IMR-90 (cell line): ENCODE measurements at regions not wholly inside any gene's neighbourhood (a gene's known extent, or its start where the extent isn't known, plus 50 kb on each side); places are given as distances from the start of the nearest gene placed in this dataset.

Source experiments
- BHLHE40 ChIP-seq: fragments of 150-350 bp; IDR thresholded peaks from 2 replicates; pipeline ENCODE4 v1.6.1; 2016; ENCODE audit warnings: mild to moderate bottlenecking, low read depth, low read length
- CEBPB ChIP-seq: IDR thresholded peaks from 2 replicates; pipeline ENCODE4 v1.6.1; 2012; ENCODE audit warnings: low read depth, low read length, improper control_type of control experiment
- CTCF ChIP-seq: conservative IDR thresholded peaks from 2 replicates; pipeline ENCODE4 v1.5.1; 2012; ENCODE audit warnings: mild to moderate bottlenecking, low read depth, low read length, improper control_type of control experiment
- FOS ChIP-seq: fragments of 150-350 bp; IDR thresholded peaks from 2 replicates; pipeline ENCODE4 v1.6.1; 2016; ENCODE audit warnings: low read depth, low read length
- MAFK ChIP-seq: IDR thresholded peaks from 2 replicates; pipeline ENCODE4 v1.6.1; 2012; ENCODE audit warnings: low read depth, low read length, improper control_type of control experiment
- MXI1 ChIP-seq: IDR thresholded peaks from 2 replicates; pipeline ENCODE4 v1.6.1; 2012; ENCODE audit warnings: low read depth, mild to moderate bottlenecking, low read length, moderate library complexity, borderline replicate concordance
- POLR2A ChIP-seq: IDR thresholded peaks from 2 replicates; pipeline ENCODE4 v1.6.1; 2012; ENCODE audit warnings: mild to moderate bottlenecking, low read depth, low read length
- RAD21 ChIP-seq: IDR thresholded peaks from 2 replicates; pipeline ENCODE4 v1.6.1; 2012; ENCODE audit warnings: low read length, improper control_type of control experiment
- RCOR1 ChIP-seq: IDR thresholded peaks from 2 replicates; pipeline ENCODE4 v1.6.1; 2012; ENCODE audit warnings: mild to moderate bottlenecking, low read length, improper control_type of control experiment; ENCODE audit not compliant: insufficient replicate concordance
- RFX5 ChIP-seq: IDR thresholded peaks from 2 replicates; pipeline ENCODE4 v1.8.0; 2012; ENCODE audit warnings: low read depth, mild to moderate bottlenecking, low read length, moderate library complexity
- SMC3 ChIP-seq: fragments of 150-350 bp; IDR thresholded peaks from 2 replicates; pipeline ENCODE4 v1.6.1; 2016; ENCODE audit warnings: low read depth, mild to moderate bottlenecking, antibody characterized with exemption, low read length, moderate library complexity
- USF2 ChIP-seq: fragments of 150-350 bp; IDR thresholded peaks from 2 replicates; pipeline ENCODE4 v1.6.1; 2017; ENCODE audit warnings: mild to moderate bottlenecking, antibody characterized with exemption, low read length, low read depth

DNA sequence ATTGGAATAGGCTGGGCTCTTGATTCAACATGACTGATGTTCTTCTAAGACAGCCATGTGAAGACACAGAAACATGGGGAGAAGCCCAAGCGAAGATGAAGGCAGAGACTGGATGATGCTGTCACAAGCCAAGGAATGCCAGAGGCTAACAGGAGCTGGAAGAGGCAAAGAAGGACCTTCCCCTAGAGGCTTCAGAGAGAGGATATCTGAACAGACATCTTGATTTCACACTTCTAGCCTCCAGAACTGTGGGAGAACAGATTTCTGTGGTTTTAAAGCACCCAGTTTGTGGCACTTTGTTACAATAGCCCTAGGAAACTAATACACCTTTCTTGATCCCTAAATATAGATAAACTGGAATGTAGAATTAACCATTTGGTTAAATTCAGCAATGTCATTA is 127.0 kb downstream of the EDN1 start:
- no peak for TF ChIP-seq CTCF
- no peak for TF ChIP-seq POLR2A
- TF ChIP-seq RCOR1, result no peak
- TF ChIP-seq CEBPB, result no peak
- TF ChIP-seq USF2, result no peak
- no peak for TF ChIP-seq MAFK
- no peak for TF ChIP-seq BHLHE40
- no peak for TF ChIP-seq RAD21
- TF ChIP-seq RFX5, result no peak
- no peak for TF ChIP-seq MXI1
- no peak for TF ChIP-seq SMC3
- TF ChIP-seq FOS, result no peak
